Upper lobe of left lung (tissue), 4 donors: ENCODE measurements at regions not wholly inside any gene's neighbourhood (a gene's known extent, or its start where the extent isn't known, plus 50 kb on each side); places are given as distances from the start of the nearest gene placed in this dataset.

Experiments
- POLR2A ChIP-seq, 4 donors: fragments of 450-650 bp; IDR thresholded peaks; one replicate each; pipeline ENCODE4 v1.5.1; 2016 to 2017; ENCODE audit warnings: antibody characterized with exemption in 4 of 4, mild to moderate bottlenecking in 2 of 4
- POLR2AphosphoS5 ChIP-seq, 2 donors: sonication (generic); formaldehyde crosslinking; IDR thresholded peaks; one replicate each; pipeline ENCODE4 v1.5.1; 2017; ENCODE audit warnings: antibody characterized with exemption in 2 of 2
- TF ChIP-seq, protein P1 (sequence below), 6 experiments: fragments of 450-650 bp in 4 of 6; fragments of 200-600 bp in 2 of 6; sonication (generic) in 2 of 6; IDR thresholded peaks; one replicate each; pipeline ENCODE4 v1.5.1; 2016 to 2019; ENCODE audit warnings: antibody characterized with exemption in 6 of 6

DNA sequence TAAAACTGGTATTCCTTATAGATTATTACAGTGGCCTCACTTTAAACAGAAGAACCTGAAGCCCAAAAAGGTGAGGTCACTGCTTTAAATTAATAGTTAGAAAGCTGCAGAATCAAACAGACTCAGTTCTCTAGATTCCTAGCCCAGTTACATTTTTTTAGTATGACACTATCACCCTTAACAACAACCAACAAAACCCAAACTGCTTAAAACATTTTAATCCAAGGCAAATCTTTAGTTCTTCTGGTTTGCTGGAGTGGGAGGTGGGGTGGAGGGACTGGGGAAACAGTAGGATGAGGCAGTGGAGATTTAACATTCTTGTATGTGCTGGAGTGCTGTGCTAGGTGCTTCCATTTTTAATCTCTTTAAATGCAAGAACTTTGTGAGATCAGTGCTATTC, 631.6 kb upstream of the KCNMB2 start:
- TF ChIP-seq, protein P1, sequence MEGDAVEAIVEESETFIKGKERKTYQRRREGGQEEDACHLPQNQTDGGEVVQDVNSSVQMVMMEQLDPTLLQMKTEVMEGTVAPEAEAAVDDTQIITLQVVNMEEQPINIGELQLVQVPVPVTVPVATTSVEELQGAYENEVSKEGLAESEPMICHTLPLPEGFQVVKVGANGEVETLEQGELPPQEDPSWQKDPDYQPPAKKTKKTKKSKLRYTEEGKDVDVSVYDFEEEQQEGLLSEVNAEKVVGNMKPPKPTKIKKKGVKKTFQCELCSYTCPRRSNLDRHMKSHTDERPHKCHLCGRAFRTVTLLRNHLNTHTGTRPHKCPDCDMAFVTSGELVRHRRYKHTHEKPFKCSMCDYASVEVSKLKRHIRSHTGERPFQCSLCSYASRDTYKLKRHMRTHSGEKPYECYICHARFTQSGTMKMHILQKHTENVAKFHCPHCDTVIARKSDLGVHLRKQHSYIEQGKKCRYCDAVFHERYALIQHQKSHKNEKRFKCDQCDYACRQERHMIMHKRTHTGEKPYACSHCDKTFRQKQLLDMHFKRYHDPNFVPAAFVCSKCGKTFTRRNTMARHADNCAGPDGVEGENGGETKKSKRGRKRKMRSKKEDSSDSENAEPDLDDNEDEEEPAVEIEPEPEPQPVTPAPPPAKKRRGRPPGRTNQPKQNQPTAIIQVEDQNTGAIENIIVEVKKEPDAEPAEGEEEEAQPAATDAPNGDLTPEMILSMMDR (IDR thresholded peaks at IDR 0.05) = no peak
- TF ChIP-seq POLR2A (IDR thresholded peaks at IDR 0.05) (no peak), POLR2AphosphoS5 (IDR thresholded peaks at IDR 0.05) (no peak)
